ENCODE measurements at regions not wholly inside any gene's neighbourhood (a gene's known extent, or its start where the extent isn't known, plus 50 kb on each side); places are given as distances from the start of the nearest gene placed in this dataset.

DNA sequence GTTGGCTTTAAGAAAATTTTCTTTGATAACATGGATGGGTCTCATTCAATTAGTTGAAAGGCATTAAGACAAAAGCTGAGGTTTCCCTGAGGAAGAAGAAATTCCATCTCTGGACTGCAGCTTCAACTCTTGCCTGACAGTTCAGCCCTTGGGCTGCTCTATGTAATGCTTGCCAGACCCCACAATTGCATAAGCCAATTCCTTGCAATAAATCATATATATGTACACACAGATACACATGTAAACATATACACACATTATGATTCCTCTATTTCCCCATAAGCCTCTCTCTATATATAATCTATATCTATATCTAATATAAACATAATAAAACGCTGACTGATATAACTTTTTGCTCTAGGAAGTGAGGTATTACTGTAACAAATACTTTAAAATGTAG, 301.5 kb upstream of the PRMT6 start:
- ATAC-seq: no peak
- no peaks in the 10 kb centered on the region for H3K27me3 ChIP-seq (ENCODE audit: control insufficient read depth, insufficient read depth)
- no peaks in the 10 kb centered on the region for H3K9me3 ChIP-seq (ENCODE audit: control insufficient read depth, low read length)
- H3K27ac ChIP-seq (ENCODE audit: low read length): no peak overlapping the region
- DNase-seq: no peak
- intact Hi-C loops (cut with DNase I): no loop called here
- WGBS: 59% methylated on average over 1 of the region's 1 CpG
- no peak overlapping the region for H3K4me3 ChIP-seq (ENCODE audit: low read length)
- no peaks in the 10 kb centered on the region for H3K4me1 ChIP-seq (ENCODE audit: control insufficient read depth, insufficient read depth, low read length)

DNA sequence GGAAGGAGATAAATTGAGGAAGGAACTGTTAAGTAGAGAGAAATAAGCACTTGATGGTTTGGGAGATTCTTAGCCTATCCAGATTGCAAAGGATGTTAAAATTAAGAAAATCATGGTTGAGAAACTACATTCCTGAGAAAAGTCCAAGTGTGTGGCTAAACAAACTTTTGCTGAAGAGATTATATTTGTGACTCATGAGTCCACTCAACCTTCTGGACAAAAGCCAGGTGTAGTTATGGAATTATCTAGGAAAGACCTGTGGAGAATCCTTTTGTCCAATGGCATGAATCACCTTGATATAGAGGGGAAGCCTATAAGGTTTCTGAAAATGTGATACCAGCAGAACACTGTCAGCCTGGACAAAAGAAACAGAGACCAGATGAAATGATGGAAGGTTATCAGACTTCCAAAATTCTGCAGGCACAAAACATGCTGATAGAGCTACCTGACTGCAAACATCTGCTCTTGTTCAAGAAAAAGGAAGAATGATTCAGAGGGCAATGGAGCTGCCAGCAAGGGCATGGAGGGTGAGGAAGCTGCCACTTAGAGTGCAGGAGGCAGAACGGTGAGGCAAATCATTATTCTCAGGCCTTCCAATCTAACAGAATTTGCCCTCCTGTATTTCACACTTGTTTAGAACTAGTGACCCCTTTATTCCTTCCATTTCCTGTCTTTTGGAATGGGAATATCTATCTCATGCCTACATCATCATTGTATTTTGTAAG, 300.6 kb upstream of the PRMT6 start:
- 51% methylated on average over 1 of the region's 1 CpG for WGBS
- ATAC-seq: no peak
- Histone ChIP-seq H3K4me1 (ENCODE audit: control insufficient read depth, insufficient read depth, low read length) (no peaks in the 10 kb centered on the region), H3K9me3 (ENCODE audit: control insufficient read depth, low read length) (no peaks in the 10 kb centered on the region), H3K4me3 (ENCODE audit: low read length) (no peak overlapping the region), H3K27me3 (ENCODE audit: control insufficient read depth, insufficient read depth) (no peaks in the 10 kb centered on the region), H3K27ac (ENCODE audit: low read length) (no peak overlapping the region)
- DNase-seq: no peak
- intact Hi-C loops (cut with DNase I): no loop called here

- Histone ChIP-seq H3K27me3 (ENCODE audit: control insufficient read depth, insufficient read depth) (no peaks in the 10 kb centered on the region), H3K4me1 (ENCODE audit: control insufficient read depth, insufficient read depth, low read length) (no peaks in the 10 kb centered on the region), H3K4me3 (ENCODE audit: low read length) (no peak overlapping the region), H3K9me3 (ENCODE audit: control insufficient read depth, low read length) (no peaks in the 10 kb centered on the region), H3K27ac (ENCODE audit: low read length) (no peak overlapping the region)
- no peak for DNase-seq
- 60% methylated on average over 1 of the region's 1 CpG for WGBS
- intact Hi-C loops (cut with DNase I): no loop called here
- ATAC-seq: no peak
Observed at GRCh38 chr1:106756752-106757151, 299.7 kb upstream of the PRMT6 start.

DNA sequence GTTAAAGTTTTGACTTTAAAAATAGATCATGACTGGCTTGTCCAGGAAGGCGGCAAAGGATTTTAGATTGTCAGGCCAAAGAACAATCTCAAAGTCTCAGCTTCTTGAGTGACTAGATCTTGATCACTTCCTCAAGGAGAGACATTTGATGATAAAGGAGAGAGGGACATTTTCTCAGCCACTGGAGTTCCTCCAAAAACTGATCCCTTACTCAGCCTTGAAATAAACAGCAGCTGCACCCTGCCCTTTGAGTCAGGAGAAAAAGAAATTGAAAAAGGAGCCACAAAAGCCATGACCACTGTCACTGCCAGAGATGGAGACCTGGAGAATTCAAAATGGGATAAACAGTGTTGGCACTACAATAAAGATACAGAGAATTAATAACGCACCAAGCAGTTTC, 288.4 kb upstream of the PRMT6 start:
- ATAC-seq (no peak), DNase-seq (no peak)
- intact Hi-C loops (cut with DNase I): no loop called here
- Histone ChIP-seq H3K4me3 (ENCODE audit: low read length) (no peak overlapping the region), H3K27me3 (ENCODE audit: control insufficient read depth, insufficient read depth) (no peaks in the 10 kb centered on the region), H3K27ac (ENCODE audit: low read length) (no peak overlapping the region), H3K9me3 (ENCODE audit: control insufficient read depth, low read length) (no peaks in the 10 kb centered on the region), H3K4me1 (ENCODE audit: control insufficient read depth, insufficient read depth, low read length) (no peaks in the 10 kb centered on the region)
- 41% methylated on average over 2 of the region's 2 CpGs for WGBS

GRCh38 chr1:106768501-106768900, 288.0 kb upstream of the PRMT6 start:
- H3K9me3 ChIP-seq (ENCODE audit: control insufficient read depth, low read length): peaks cover 1% of the 10 kb centered on the region
- intact Hi-C loops (cut with DNase I): no loop called here
- no peaks in the 10 kb centered on the region for H3K27me3 ChIP-seq (ENCODE audit: control insufficient read depth, insufficient read depth)
- no peak overlapping the region for H3K4me3 ChIP-seq (ENCODE audit: low read length)
- ATAC-seq (no peak), DNase-seq (no peak)
- H3K4me1 ChIP-seq (ENCODE audit: control insufficient read depth, insufficient read depth, low read length): no peaks in the 10 kb centered on the region
- WGBS: 61% methylated on average over 2 of the region's 2 CpGs
- H3K27ac ChIP-seq (ENCODE audit: low read length): no peak overlapping the region

DNA sequence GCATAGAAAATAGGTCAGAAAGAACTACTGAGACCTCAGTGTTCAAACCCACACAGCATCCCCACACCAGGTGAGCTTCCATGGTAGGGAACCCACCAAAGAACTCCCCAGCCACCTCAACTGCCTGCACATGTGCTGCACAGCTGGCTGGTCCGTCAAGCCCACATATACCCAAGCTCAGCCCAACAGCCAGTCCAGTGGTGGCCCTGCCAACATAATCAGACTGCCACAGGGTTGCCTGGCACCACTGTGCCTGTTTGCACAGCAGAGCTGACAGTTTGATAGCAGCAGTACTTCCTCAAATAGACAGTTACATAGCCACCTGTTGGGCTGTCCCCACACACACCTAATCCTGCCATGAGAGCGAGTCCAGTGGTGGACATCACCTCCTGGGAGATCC, 283.3 kb upstream of the PRMT6 start:
- 74% methylated on average over 2 of the region's 2 CpGs for WGBS
- no peak for DNase-seq
- intact Hi-C loops (cut with DNase I): no loop called here
- Histone ChIP-seq H3K4me3 (ENCODE audit: low read length) (no peak overlapping the region), H3K27ac (ENCODE audit: low read length) (no peak overlapping the region), H3K27me3 (ENCODE audit: control insufficient read depth, insufficient read depth) (no peaks in the 10 kb centered on the region), H3K4me1 (ENCODE audit: control insufficient read depth, insufficient read depth, low read length) (no peaks in the 10 kb centered on the region), H3K9me3 (ENCODE audit: control insufficient read depth, low read length) (peaks cover 1% of the 10 kb centered on the region)
- no peak for ATAC-seq

DNA sequence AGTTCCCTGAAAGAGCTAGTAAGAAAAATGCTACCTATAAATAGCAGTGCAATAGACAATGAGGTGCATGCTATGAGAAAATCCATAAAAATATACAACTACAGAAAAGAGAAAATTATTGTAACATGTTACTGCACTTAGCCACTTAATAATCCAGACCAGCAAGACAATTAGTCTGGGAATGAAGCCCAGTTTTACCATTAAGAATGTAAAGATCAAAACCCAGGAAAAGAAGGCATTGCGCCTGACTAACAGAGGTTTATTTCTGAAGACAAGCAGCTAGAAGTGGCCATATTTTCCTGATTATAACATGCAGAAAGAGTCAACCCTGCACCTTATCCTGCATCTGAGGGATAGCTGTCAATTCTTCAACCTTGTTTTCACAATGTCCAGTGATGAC, 276.4 kb upstream of the PRMT6 start:
- no peaks in the 10 kb centered on the region for H3K4me1 ChIP-seq (ENCODE audit: control insufficient read depth, insufficient read depth, low read length)
- H3K27me3 ChIP-seq (ENCODE audit: control insufficient read depth, insufficient read depth): no peaks in the 10 kb centered on the region
- intact Hi-C loops (cut with DNase I): no loop called here
- DNase-seq: no peak
- no peak overlapping the region for H3K4me3 ChIP-seq (ENCODE audit: low read length)
- ATAC-seq: no peak
- no peaks in the 10 kb centered on the region for H3K9me3 ChIP-seq (ENCODE audit: control insufficient read depth, low read length)
- no peak overlapping the region for H3K27ac ChIP-seq (ENCODE audit: low read length)
- WGBS: 81% methylated on average over 1 of the region's 1 CpG

GRCh38 chr1:106780806-106781569, 275.5 kb upstream of the PRMT6 start:
- ATAC-seq (no peak), DNase-seq (no peak)
- H3K27ac ChIP-seq (ENCODE audit: low read length): no peak overlapping the region
- no peaks in the 10 kb centered on the region for H3K27me3 ChIP-seq (ENCODE audit: control insufficient read depth, insufficient read depth)
- H3K9me3 ChIP-seq (ENCODE audit: control insufficient read depth, low read length): no peaks in the 10 kb centered on the region
- WGBS: 72% methylated on average over 1 of the region's 1 CpG
- intact Hi-C loops (cut with DNase I): no loop called here
- no peaks in the 10 kb centered on the region for H3K4me1 ChIP-seq (ENCODE audit: control insufficient read depth, insufficient read depth, low read length)
- H3K4me3 ChIP-seq (ENCODE audit: low read length): no peak overlapping the region

DNA sequence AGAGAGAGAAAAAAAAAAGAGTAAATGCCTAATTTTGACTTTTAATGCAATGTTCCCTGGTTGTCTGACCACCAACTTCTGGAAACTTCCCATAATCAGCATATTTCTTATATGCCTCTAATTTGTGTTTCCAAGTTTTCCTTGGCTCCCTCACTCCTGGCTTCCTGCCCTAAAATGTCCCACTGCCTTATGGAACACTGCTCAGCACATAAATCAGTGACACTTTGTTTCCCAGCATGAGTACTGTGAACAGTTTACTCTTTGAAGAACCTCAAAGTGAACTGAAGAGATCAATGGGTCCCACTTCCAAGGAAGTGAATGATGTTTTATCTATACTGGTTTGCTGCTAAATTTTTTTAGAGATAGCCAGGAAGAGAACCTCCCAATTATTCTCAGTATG, 271.3 kb upstream of the PRMT6 start:
- DNase-seq (no peak), ATAC-seq (no peak)
- H3K4me3 ChIP-seq (ENCODE audit: low read length): no peak overlapping the region
- H3K4me1 ChIP-seq (ENCODE audit: control insufficient read depth, insufficient read depth, low read length): no peaks in the 10 kb centered on the region
- no peaks in the 10 kb centered on the region for H3K9me3 ChIP-seq (ENCODE audit: control insufficient read depth, low read length)
- intact Hi-C loops (cut with DNase I): no loop called here
- H3K27ac ChIP-seq (ENCODE audit: low read length): no peak overlapping the region
- no peaks in the 10 kb centered on the region for H3K27me3 ChIP-seq (ENCODE audit: control insufficient read depth, insufficient read depth)

- ATAC-seq (no peak), DNase-seq (no peak)
- intact Hi-C loops (cut with DNase I): no loop called here
- no peaks in the 10 kb centered on the region for H3K9me3 ChIP-seq (ENCODE audit: control insufficient read depth, low read length)
- no peak overlapping the region for H3K27ac ChIP-seq (ENCODE audit: low read length)
- H3K27me3 ChIP-seq (ENCODE audit: control insufficient read depth, insufficient read depth): no peaks in the 10 kb centered on the region
- H3K4me1 ChIP-seq (ENCODE audit: control insufficient read depth, insufficient read depth, low read length): no peaks in the 10 kb centered on the region
- no peak overlapping the region for H3K4me3 ChIP-seq (ENCODE audit: low read length)
- WGBS: 53% methylated on average over 3 of the region's 3 CpGs
Observed at GRCh38 chr1:106787520-106787919, 269.0 kb upstream of the PRMT6 start.

- intact Hi-C loops (cut with DNase I): no loop called here
- no peak for ATAC-seq
- no peaks in the 10 kb centered on the region for H3K4me1 ChIP-seq (ENCODE audit: control insufficient read depth, insufficient read depth, low read length)
- H3K27ac ChIP-seq (ENCODE audit: low read length): no peak overlapping the region
- 65% methylated on average over 2 of the region's 2 CpGs for WGBS
- DNase-seq: no peak
- H3K4me3 ChIP-seq (ENCODE audit: low read length): no peak overlapping the region
- no peaks in the 10 kb centered on the region for H3K9me3 ChIP-seq (ENCODE audit: control insufficient read depth, low read length)
- H3K27me3 ChIP-seq (ENCODE audit: control insufficient read depth, insufficient read depth): no peaks in the 10 kb centered on the region
Observed at GRCh38 chr1:106789686-106790085, 266.8 kb upstream of the PRMT6 start.
